H9 (cell line): ENCODE measurements at regions not wholly inside any gene's neighbourhood (a gene's known extent, or its start where the extent isn't known, plus 50 kb on each side); places are given as distances from the start of the nearest gene placed in this dataset.

Experiments used
- DNase-seq: peaks from one replicate; pipeline ENCODE4 v3.0.0-alpha.2; 2017
- H2AFZ ChIP-seq: one replicate; pipeline ENCODE4 v1.6.1; 2013; ENCODE audit warnings: mild to moderate bottlenecking, low read length, control low read depth, moderate library complexity
- H2AK5ac ChIP-seq: 2 replicates; pipeline ENCODE4 v1.6.1; 2013; ENCODE audit warnings: low read length, control low read depth, mixed read lengths; ENCODE audit not compliant: insufficient read length
- H2BK120ac ChIP-seq: one replicate; pipeline ENCODE4 v1.6.1; 2013; ENCODE audit warnings: low read depth, mild to moderate bottlenecking, low read length, control low read depth, inconsistent platforms; ENCODE audit not compliant: poor library complexity, severe bottlenecking
- H2BK12ac ChIP-seq: 2 replicates; pipeline ENCODE4 v1.6.1; 2013; ENCODE audit warnings: low read length, control low read depth, mixed read lengths, low read depth; ENCODE audit not compliant: insufficient read length
- H2BK15ac ChIP-seq: 2 replicates; pipeline ENCODE4 v1.6.1; 2013; ENCODE audit warnings: low read depth, low read length, control low read depth
- H2BK20ac ChIP-seq: one replicate; pipeline ENCODE4 v1.6.1; 2013; ENCODE audit warnings: low read depth, mild to moderate bottlenecking, low read length, control low read depth, inconsistent platforms; ENCODE audit not compliant: poor library complexity, severe bottlenecking
- H2BK5ac ChIP-seq: 2 replicates; pipeline ENCODE4 v1.6.1; 2013; ENCODE audit warnings: low read length, control low read depth, mixed read lengths; ENCODE audit not compliant: insufficient read length
- H3K14ac ChIP-seq: 2 replicates; pipeline ENCODE4 v1.6.1; 2013; ENCODE audit warnings: low read length, control low read depth; ENCODE audit not compliant: insufficient read depth
- H3K18ac ChIP-seq: 2 replicates; pipeline ENCODE4 v1.6.1; 2013; ENCODE audit warnings: low read depth, mild to moderate bottlenecking, mixed read lengths, low read length, control low read depth; ENCODE audit not compliant: insufficient read length
- H3K23ac ChIP-seq: 2 replicates; pipeline ENCODE4 v1.6.1; 2013; ENCODE audit warnings: low read length, control low read depth, mixed read lengths, low read depth; ENCODE audit not compliant: insufficient read length
- H3K23me2 ChIP-seq: 2 replicates; pipeline ENCODE4 v1.6.1; 2013; ENCODE audit warnings: low read depth, mild to moderate bottlenecking, mixed read lengths, low read length, control low read depth; ENCODE audit not compliant: insufficient read length, poor library complexity, severe bottlenecking
- H3K27ac ChIP-seq: 2 replicates; pipeline ENCODE4 v1.5.1; 2013; ENCODE audit warnings: low read length, control low read depth, mixed read lengths, low read depth; ENCODE audit not compliant: insufficient read length
- H3K27me3 ChIP-seq: 2 replicates; pipeline ENCODE4 v1.6.1; 2013; ENCODE audit warnings: low read length, control low read depth, inconsistent platforms; ENCODE audit not compliant: insufficient read depth
- H3K4ac ChIP-seq: 2 replicates; pipeline ENCODE4 v1.6.1; 2013; ENCODE audit warnings: low read depth, mild to moderate bottlenecking, control low read depth, inconsistent platforms, low read length, moderate library complexity
- H3K4me1 ChIP-seq: 2 replicates; pipeline ENCODE4 v1.6.1; 2013; ENCODE audit warnings: low read length, control low read depth, inconsistent platforms; ENCODE audit not compliant: insufficient read depth
- H3K4me2 ChIP-seq: 2 replicates; pipeline ENCODE4 v1.6.1; 2013; ENCODE audit warnings: low read length, control low read depth, mixed read lengths; ENCODE audit not compliant: insufficient read length, insufficient read depth
- H3K56ac ChIP-seq: 2 replicates; pipeline ENCODE4 v1.6.1; 2013; ENCODE audit warnings: low read depth, mild to moderate bottlenecking, mixed read lengths, low read length, control low read depth; ENCODE audit not compliant: insufficient read length
- H3K79me1 ChIP-seq: 2 replicates; pipeline ENCODE4 v1.6.1; 2013; ENCODE audit warnings: low read depth, mild to moderate bottlenecking, moderate library complexity, low read length, control low read depth, inconsistent platforms; ENCODE audit not compliant: insufficient read depth, poor library complexity, severe bottlenecking
- H3K79me2 ChIP-seq: 2 replicates; pipeline ENCODE4 v1.6.1; 2013; ENCODE audit warnings: low read length, control low read depth, inconsistent platforms; ENCODE audit not compliant: insufficient read depth
- H3K9ac ChIP-seq: 2 replicates; pipeline ENCODE4 v1.6.1; 2013; ENCODE audit warnings: low read length, control low read depth, mixed read lengths; ENCODE audit not compliant: insufficient read length; ENCODE audit errors: extremely low read depth
- H3K9me3 ChIP-seq: one replicate; pipeline ENCODE4 v1.6.1; 2013; ENCODE audit warnings: low read depth, low read length, inconsistent platforms; ENCODE audit not compliant: control insufficient read depth
- H3T11ph ChIP-seq: one replicate; pipeline ENCODE4 v1.6.1; 2013; ENCODE audit warnings: mild to moderate bottlenecking, low read length, control low read depth, inconsistent platforms
- H4K20me1 ChIP-seq: one replicate; pipeline ENCODE4 v1.6.1; 2013; ENCODE audit not compliant: control insufficient read depth, insufficient read length, insufficient read depth
- H4K5ac ChIP-seq: 2 replicates; pipeline ENCODE4 v1.6.1; 2013; ENCODE audit warnings: low read depth, mild to moderate bottlenecking, mixed read lengths, low read length, control low read depth; ENCODE audit not compliant: insufficient read length
- H4K8ac ChIP-seq: replicated peaks from 2 replicates; pipeline ENCODE4 v1.6.1; 2013; ENCODE audit warnings: low read length, control low read depth, mixed read lengths, low read depth; ENCODE audit not compliant: insufficient read length
- H4K91ac ChIP-seq: 2 replicates; pipeline ENCODE4 v1.6.1; 2013; ENCODE audit warnings: low read depth, mild to moderate bottlenecking, moderate library complexity, mixed read lengths, low read length, control low read depth; ENCODE audit not compliant: insufficient read length
- H3K27ac Mint-ChIP-seq, 3 experiments: 2 replicates in 2 of 3; 3 replicates in 1 of 3; pipeline ENCODE4 v1.8.0; 2020 to 2021; ENCODE audit warnings: mixed read lengths in 3 of 3, mild to moderate bottlenecking in 1 of 3, moderate library complexity in 1 of 3
- H3K27me3 Mint-ChIP-seq: 2 replicates; pipeline ENCODE4 v1.8.0; 2021; ENCODE audit warnings: low read depth, mild to moderate bottlenecking, moderate library complexity, mixed read lengths
- H3K36me3 Mint-ChIP-seq, 3 experiments: 2 replicates in 2 of 3; 3 replicates in 1 of 3; pipeline ENCODE4 v1.8.0; 2020 to 2021; ENCODE audit warnings: low read depth in 3 of 3, mixed read lengths in 3 of 3; ENCODE audit not compliant: insufficient read depth in 1 of 3
- H3K4me1 Mint-ChIP-seq, 2 experiments: 2 replicates each; pipeline ENCODE4 v1.8.0; 2020; ENCODE audit warnings: mixed read lengths in 2 of 2
- H3K4me3 Mint-ChIP-seq, 2 experiments: 2 replicates in 1 of 2; 3 replicates in 1 of 2; pipeline ENCODE4 v1.8.0; 2020 to 2021; ENCODE audit warnings: mild to moderate bottlenecking in 2 of 2, mixed read lengths in 2 of 2, moderate library complexity in 1 of 2
- H3K9me3 Mint-ChIP-seq, 2 experiments: 2 replicates in 1 of 2; 3 replicates in 1 of 2; pipeline ENCODE4 v1.8.0; 2020; ENCODE audit warnings: mild to moderate bottlenecking in 2 of 2, mixed read lengths in 2 of 2, moderate library complexity in 1 of 2
- TF ChIP-seq, protein P1 (sequence below): fragments of 200-600 bp; sonication (generic); conservative IDR thresholded peaks from 3 replicates; pipeline ENCODE4 v1.8.0; 2021; ENCODE audit warnings: antibody characterized with exemption, mild to moderate bottlenecking

DNA sequence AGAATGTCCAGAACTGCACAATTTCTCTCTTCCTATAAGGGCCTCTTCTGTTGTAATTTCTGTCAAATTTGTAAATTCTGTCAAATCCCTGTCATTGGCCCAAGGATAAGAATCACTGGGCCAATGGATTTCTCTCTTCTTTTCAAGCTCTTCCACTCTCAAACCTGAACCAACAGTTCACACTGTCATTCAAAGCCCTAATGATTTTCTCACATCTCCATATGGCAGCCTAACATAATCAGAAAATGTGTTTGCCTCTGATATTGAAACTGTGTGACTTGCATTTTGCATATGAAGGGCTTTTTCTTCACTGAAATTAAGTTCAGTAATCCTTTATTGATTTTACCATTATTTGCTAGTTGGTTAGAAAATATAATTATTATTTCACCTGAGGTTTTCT is 1349.1 kb downstream of the FSTL5 start:
- Histone ChIP-seq H3K23ac (no peak overlapping the region), H3K18ac (no peak overlapping the region), H4K5ac (no peak overlapping the region), H3K4ac (no peak overlapping the region), H2BK5ac (no peak overlapping the region), H3K9ac (no peak overlapping the region), H2BK20ac (no peak overlapping the region), H3K9me3 (no peaks in the 10 kb centered on the region), H3K14ac (no peak overlapping the region), H4K8ac (no peak overlapping the region), H3K27me3 (no peaks in the 10 kb centered on the region), H3K4me1 (no peaks in the 10 kb centered on the region), H3K27ac (no peak overlapping the region), H2BK120ac (no peak overlapping the region), H4K20me1 (no peaks in the 10 kb centered on the region), H3T11ph (no peak overlapping the region), H2BK12ac (no peak overlapping the region), H2AK5ac (no peak overlapping the region), H3K79me2 (no peaks in the 10 kb centered on the region), H4K91ac (no peak overlapping the region), H3K56ac (no peak overlapping the region), H3K79me1 (no peaks in the 10 kb centered on the region), H3K4me2 (no peak overlapping the region), H2AFZ (no peak overlapping the region), H2BK15ac (no peak overlapping the region), H3K23me2 (no peaks in the 10 kb centered on the region)
- Mint-ChIP-seq H3K4me3 (no peak overlapping the region), H3K4me1 (no peaks in the 10 kb centered on the region), H3K27me3 (no peaks in the 10 kb centered on the region), H3K27ac (no peak overlapping the region), H3K9me3 (no peaks in the 10 kb centered on the region), H3K36me3 (no peaks in the 10 kb centered on the region)
- no peak for DNase-seq
- TF ChIP-seq, protein P1, sequence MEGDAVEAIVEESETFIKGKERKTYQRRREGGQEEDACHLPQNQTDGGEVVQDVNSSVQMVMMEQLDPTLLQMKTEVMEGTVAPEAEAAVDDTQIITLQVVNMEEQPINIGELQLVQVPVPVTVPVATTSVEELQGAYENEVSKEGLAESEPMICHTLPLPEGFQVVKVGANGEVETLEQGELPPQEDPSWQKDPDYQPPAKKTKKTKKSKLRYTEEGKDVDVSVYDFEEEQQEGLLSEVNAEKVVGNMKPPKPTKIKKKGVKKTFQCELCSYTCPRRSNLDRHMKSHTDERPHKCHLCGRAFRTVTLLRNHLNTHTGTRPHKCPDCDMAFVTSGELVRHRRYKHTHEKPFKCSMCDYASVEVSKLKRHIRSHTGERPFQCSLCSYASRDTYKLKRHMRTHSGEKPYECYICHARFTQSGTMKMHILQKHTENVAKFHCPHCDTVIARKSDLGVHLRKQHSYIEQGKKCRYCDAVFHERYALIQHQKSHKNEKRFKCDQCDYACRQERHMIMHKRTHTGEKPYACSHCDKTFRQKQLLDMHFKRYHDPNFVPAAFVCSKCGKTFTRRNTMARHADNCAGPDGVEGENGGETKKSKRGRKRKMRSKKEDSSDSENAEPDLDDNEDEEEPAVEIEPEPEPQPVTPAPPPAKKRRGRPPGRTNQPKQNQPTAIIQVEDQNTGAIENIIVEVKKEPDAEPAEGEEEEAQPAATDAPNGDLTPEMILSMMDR: no peak
